ENCODE measurements at regions not wholly inside any gene's neighbourhood (a gene's known extent, or its start where the extent isn't known, plus 50 kb on each side); places are given as distances from the start of the nearest gene placed in this dataset.

DNA sequence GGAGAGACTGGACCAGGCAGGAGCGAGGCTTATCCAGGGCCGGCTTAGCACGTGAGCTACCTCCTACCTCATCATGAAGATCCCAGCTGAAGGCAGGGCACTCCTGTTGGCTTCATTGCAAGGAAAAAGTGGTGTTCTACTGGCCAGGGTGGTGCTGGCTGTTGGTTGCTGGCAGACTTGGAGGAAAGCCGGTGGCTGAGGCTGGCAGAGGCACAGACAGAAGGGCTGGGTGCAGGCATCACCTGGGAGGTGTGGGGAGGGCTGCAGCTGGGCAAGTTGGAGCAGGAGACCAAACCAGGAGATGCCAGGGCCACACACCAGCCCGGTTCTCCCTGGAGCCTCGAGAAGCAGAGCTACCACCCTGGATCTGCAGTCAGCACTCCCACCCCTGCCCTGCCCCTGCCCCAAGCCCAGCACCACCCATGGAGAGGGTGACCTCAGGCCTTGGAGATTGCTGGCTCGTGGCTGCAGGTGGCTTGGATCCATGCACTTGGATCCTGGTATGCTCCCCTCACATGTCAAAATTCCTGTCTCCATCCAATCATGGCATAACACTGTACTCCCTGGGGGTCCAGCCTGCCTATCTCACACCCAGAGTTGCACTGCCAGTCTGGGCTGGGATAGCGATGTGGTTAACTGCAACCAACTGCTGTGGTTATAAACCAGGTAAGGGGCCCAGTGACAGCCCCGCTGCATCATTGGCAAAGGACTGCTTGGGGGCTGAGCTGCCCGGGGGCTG, 49.7 kb downstream of the GLI2 start:
- DNase-seq (ENCODE audit: low read depth): no peak

DNA sequence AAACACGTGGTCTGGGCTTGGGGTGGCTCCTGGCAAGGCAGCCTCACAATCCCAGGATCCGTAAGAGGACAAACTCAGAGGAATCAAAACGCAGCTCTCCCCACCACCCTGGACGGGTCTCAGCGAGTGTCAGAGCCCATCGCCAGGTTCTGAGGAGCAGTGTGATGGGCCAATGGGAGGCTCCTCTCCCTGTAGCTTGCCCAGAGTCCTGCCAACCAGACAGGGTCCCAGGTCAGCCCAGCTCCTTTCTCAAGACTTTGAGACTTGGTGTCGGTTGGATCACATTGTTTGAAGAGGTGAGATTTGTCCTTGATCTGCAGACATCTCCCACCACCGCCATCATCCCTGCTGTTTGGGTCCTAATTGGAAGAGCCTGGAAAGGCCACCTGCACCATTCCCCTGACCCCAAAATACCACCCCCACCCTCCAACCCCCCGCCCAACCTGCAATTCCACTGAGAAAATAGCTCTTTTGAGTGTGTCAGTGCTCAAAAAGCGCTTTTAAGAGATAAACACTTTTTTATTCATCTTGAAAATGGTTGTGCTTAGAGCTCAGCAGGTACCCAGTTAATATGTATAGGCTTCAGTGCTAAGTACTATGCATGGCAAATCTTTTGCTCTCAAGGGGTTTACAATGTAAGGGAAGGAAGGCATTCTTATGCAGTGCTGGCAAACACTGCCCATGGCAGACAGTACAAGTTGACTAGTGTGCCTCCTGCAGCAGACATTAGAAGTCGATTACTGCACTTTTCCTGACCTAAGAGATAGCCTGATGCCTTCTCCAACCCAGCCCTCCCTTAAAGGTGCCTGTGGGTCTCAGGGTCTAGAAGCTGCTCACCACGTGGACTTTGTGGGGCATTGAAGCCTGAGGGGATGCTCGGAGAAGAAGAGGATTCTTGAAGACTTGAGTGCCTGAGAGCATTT, 50.6 kb downstream of the GLI2 start:
- no peak for DNase-seq (ENCODE audit: low read depth)

DNA sequence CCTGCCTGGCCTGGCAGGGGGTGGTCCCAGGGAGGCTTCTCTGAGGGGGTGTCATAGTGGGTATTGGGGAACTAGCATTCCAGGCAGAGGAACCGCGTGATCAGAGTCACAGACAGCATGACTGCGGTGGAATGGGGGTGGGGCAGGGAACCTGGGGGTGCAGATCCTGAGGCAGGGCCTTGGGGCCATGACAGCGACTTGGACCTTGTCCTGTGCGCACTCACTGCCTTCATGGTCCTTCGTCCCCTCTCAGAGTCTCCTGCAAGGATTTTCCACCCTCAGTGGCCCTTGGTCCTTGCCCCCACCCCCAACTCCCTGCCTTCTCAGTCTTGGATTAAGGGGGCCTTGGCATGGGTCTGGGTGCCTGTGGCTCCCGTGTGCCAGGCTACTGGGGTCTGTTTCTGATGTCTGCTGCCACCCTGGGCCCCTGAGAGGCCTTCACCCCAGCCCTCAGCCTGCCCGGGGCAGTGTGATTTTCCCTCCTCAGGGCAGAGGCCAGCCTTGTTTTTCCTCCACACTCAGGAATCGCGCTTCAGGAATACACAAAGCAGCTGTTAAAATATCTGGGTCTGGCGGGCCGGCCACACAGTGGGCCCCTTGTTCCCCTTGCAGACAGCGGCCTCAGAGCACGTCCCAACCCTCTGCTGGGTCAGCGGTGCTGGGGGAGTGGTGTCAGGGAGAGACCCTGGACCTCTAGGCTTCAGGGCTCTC, 51.6 kb downstream of the GLI2 start:
- DNase-seq (ENCODE audit: low read depth): no peak

DNA sequence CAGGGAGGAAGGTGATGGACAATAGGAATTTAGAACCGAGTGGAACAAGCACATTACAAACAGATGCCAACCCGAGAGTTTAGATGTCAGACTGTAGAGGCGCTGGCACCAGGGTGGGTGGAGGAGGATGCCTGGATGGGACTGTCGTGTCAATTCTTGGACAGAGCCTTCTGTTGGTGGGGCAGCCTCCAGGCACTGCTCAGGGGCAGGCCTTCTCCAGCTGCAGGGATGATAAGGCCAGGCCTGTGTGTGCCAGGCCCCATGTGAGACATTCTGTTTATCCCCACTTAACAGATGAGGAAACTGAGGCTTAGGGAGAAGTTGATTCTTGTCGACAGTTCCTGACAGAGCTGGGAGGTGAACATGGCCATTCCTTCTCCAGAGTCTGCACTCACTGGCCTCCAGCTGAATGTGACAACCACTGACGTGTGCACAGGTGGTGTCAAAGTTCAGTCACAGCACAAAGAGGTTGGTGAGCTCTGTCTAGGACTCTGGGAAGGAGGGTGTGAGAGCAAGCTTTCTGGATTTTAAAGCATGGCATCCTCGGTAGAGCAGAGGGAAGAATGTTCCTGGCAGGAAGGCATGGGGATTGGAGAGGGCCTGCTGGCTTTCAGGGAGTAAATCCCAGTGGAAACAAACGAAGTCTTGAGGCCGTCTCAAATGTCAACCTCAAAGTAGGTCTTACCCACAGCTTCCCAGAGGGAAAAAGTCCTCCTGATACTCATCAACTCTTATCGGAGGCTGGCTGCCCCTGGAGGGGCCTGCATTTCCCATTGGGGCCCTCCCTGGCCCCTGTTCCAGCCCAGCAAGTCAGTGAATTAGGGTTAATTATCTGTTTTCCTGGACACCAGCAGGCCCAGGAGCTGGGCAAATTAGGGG, 52.4 kb downstream of the GLI2 start:
- DNase-seq (ENCODE audit: low read depth): no peak

DNA sequence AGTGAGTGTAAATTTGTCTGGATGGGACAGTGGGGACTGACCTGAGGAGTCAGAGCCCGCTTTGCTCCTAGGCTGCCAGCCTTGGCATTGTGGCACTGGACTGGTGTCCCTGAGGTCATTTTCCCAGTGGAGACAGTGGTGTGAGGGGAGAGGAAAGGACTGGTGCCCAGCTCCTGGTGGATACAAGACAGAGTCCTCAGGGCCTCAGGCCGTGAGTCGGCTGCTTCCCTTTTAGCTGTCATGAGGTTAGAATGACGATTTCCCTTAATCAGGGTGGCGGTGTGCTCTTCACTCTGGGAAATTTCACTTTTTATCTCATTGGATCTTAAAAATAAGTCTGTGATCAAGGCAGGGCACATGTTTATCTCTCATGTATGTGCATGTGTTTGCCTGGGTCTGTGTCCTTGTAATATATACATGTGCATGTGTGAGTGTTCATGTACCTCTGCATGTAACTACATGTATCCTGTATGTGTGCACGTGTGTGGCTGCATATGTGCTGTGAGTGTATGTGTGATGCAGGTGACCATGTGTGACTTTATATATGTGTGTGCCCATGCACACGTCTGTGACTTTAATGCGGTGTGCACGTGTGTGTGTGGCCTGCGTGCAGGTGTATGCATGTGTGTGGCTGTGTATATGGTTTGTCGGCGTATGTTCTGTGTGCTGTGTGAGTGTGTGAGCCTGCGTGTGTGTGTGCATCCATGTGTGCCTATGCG, 55.7 kb downstream of the GLI2 start:
- DNase-seq (ENCODE audit: low read depth): no peak

DNA sequence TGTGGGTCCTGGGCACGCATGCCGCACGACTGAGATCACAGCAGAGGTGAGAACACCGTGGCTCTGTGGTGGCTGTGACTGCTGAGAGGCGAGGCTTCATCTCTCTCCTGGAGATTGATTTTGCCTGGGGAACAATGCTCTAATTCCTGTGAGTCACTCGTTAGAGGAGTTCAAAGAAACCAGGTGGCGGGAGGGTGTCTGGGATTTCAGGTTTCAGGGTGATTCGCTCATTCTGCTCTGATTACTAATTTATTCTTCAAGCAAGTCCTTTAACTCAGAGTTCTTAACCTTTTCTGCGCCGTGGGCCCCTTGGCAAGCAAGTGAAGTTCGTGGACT, 56.3 kb downstream of the GLI2 start:
- no peak for DNase-seq (ENCODE audit: low read depth)

DNA sequence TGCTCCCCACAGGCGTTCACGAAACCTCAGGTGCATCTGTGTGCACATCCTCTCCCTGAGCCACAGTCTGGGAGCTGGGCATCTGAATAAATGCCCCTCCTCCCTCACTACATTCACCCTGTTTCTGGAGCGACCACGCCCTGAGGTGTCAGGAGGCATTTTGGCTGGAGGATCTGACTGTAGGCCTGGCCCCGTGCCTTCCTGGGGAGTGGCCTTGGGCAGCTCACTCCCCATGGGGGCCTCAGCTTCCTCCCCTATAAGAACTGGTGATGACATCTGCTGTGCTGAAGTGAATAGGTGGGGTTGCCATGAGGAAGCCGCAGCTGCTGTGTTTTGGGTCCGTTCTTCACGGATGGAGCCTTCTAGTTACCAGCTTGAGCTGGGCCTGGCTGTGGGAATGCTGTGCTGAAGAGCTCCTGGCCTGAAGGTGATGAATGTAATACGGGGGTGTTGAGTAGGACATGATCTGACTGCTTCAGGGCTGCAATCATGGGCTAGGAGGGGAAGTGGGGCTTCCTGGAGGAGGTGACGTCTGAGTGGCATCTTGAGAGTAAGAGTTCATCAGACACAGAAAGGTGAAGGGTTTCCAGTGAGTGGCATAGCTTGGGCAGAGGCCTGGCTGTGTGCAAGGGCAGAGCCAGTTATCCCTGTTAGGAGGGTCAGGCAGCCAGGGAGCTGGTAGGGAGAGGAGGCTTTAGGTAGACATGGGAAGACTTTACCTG, 58.2 kb downstream of the GLI2 start:
- no peak for DNase-seq (ENCODE audit: low read depth)

DNA sequence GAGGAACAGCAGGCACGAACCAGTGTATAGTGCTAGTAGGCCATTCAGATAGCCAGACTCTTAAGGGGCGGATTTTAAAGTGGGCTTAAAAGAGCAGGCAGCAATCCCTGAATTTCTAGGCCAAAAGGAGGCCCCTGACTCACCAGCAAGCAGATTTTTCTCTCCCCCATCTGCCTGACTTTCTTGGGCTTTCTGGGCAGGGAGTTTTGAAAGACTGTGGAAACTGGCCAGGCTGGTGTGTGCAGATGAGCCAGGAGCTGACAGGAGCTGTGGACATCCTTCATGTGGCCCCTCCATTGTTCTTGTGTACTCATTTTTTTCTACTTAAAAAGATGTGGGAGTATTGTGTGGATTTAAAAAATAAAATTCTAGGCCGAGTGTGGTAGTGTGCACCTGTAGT, 59.0 kb downstream of the GLI2 start:
- DNase-seq (ENCODE audit: low read depth): no peak

DNA sequence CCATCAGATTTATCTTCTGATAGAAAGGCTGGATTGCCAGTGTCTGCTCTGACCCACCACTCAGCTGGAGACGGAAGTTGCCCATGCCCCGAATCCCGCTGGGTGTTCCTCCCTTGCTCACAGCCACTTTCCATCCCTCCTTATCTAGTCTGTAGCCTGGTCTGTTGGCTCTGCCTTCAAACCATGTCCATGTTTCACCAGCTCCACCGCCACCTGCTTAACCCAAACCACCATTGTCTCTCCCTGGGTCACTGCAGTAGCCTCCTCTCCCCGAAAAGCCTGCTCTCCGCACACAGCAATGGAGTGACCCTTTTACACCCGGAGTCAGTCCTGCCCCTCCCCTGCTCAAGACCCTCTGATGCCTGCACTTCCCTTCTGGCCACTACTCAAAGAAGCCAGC, 60.4 kb downstream of the GLI2 start:
- no peak for DNase-seq (ENCODE audit: low read depth)

DNA sequence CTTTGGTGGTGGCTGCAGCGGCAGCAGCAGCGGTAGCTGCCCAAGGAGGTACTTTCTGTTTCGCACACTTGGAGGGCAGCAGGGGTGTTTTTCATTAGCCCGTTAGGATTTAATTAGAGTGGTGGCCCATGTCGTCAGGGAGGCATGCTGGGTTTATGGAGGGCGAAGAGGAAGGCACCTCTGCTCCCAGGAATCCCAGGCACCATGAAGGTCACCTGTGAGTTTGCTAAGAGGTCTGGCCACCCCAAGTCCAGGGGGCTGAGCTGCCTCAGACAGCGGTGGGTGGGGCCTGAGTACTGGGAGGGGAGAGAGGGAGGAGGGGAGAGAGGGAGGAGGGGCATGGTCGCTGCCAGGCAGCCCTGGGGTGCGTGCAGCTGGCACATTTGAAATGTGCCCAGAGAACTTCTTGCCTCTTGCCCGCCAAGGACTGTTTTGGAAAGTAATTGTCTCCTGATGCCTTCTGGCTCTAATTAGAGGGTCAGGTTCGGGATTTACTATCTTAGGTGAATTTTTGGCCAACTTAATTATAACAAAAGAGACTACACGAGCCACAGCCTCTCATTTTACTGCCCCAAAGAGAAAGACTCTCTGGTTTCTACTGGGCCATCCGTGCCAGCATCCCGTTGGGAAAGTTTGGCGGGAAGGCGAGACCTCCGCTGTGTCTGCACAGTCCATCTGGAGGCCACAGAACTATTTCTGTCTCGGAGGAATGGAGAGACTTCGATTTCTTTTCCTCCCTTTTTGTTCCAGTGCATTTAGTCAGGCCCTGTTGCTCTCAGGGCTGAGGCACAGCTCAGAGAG, 62.0 kb downstream of the GLI2 start:
- DNase-seq (ENCODE audit: low read depth): no peak

DNA sequence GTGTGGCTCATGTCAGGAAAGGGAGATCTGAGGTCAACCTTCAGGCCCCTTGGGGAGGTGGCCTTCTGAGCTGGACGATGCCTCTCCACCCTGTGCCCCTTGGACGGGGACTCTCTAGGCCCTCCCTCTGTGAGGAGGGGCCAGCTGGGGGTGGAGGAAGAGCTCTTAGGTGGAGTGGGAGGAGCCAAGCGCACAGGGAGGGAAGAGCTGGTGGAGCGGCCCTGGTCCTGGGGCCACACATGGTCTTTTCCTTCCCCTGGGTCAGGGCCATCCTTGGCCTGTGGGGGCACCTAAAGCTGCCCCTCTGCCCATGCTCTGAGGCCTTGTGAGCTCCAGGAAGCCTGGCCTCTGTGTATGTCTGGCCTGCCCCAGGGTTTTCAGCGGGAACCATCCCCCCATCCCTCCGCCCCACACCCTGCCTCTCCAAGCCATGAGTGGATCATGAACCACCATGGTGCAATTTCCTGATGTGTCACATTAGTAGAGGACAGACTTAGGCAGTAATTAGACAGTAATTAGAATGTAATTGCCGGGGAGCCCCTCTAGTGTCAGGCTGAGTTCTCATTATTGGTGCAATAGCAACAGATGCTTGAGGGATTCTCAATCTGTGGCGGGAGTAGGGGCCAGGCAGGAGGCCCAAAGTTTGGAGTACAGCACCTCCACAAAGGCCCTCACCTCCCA, 63.0 kb downstream of the GLI2 start:
- DNase-seq (ENCODE audit: low read depth): no peak

DNA sequence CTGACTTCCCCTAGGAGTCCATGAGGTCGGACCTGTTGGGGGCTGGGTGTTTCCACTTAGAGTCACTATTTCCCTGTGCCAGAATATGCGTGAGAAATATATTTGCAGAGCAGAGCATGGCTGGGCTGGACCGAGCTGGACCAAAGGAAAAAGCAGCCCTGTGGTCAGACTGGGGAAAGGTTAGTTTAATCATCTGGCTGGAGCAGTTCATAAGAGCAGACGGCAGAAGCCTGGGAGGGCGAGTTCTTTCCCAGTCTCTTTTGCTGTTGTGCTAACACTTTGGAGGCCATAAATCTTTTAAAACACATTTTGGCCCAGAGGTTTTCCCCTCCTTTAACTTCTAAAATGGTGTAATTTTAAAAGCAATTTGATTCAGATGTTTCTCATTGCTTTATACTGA, 66.5 kb downstream of the GLI2 start:
- DNase-seq (ENCODE audit: low read depth): no peak

DNA sequence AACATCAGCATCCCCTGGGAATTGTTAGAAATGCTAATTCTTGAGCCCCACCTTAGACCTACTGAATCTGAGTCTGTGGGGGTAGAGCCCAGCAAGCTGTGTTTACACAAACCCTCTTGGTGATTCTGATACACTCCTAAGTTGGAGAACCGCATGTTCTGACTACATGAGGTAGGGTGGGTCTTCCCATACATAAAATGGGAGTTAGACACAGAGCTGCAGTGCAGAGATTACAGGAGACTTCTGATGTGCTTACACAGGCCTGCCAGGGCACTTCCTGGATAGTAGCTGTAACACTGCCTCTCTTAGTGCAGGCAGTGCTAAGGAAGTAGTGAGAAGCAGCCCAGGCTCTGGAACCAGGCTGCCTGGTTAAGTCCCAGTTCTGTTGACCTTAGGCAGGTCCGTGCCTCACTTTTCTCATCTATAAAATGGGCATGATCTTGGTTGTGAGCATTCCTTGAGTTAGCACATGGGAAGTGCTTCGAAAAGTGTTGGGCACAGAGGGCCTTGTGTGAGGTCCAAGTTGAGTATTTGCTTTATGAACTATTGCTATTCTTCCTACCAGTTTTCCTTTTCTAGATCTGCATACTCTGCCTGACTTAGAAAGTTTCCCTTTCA, 67.3 kb downstream of the GLI2 start:
- DNase-seq (ENCODE audit: low read depth): no peak

DNA sequence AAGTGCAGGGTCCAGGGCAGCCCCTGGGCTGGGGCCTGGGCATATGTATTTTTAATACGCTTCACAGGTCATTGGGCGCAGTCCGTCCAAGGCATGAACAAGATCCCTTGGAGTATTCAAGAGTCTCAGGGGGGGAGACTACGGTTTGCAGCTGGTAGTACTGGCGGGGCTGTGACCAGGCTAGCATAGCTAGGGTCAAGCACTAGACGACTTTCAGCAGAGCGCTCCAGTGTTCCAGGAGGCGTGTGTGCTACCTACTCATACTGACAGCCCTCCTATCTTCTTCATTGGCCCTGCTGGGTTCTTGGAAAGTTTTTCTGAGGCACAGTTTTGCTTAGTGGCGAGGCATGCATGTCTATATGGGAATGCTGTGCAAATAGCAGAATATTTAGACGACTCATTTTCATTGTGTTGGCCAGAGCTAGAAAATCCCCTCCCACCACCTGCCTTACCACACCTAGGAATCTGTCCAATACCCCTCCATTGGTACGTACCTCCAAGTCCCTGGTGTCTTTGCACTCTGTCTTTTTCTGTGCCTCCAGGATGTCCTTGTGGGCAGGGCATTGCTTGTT, 68.2 kb downstream of the GLI2 start:
- DNase-seq (ENCODE audit: low read depth): no peak

DNA sequence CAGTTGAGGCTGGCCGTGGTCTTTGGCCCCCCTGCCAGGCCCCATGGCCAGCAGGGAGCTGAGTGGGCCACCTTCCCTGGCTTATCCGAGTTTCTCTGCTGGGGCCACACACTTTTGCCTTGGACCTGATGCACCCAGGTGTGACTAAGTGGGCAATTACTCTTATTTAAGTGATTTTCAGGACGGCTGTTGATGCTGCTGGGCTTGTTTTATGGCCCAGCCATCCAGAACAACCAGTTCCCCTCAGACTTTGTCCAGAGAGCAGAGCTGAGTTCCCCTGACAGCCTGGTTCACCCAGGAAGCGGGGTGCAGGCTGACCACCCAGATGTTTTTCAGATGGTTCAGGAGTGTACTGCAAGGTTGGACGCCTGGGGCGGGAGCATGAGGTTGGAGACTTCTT, 68.8 kb downstream of the GLI2 start:
- DNase-seq (ENCODE audit: low read depth): no peak

DNA sequence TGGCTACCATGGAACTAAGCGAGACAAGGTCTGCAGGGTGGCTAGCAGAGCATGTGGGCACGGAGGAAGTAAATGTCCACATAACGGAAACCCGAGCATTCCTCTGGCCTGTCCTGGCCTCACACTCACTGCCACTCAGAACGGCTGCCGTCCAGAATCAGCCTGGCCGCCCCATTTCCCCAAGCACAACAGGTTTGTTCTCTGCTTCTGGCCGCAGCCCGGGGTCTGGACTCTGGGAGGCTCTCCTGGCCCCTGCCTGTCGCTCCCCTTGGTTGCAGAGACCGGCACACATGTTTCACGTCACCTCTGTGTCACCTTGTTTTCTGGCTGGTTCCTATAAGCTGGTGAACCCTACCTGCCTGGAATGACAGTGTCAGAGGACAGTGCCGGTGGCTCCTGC, 69.3 kb downstream of the GLI2 start:
- no peak for DNase-seq (ENCODE audit: low read depth)

DNA sequence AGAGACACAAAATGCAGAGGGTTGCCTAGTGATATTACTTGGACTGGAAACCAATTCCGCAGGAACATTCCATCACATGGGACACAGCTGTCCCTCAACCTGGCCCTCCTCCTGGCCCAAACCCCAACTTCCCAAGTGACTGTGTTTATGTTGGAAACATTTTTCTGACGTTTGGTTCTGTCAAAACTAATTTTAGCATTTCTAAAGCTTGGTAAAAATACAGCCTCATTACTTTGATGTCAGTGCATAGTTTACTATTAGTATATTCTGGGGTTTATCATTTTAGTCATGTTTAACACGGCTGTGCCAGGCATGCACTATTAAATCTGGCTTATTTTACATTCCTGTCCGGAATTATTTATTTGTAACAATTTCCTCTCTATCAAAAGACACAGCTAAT, 69.9 kb downstream of the GLI2 start:
- no peak for DNase-seq (ENCODE audit: low read depth)

DNA sequence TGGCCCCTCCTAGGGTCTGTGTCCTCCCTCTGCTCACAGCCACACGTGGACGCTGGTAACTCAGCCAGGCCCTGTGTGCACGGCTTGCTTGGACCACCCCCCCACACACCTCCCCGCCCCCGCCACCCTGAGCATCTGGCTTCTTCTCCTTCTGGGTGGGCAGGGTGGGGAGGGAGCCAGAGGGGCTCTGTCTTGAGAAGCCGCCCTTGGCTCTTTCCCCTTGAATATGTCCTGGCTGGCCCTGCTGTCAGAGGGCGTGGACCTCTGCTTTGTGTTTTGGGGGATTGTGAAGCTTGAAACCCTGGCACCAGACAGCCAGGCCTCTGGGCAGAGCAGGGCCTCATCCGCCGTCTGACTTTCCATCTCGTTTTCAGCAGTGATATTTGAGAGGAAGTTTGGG, 72.1 kb downstream of the GLI2 start:
- DNase-seq (ENCODE audit: low read depth): no peak
